ENCODE measurements at regions not wholly inside any gene's neighbourhood (a gene's known extent, or its start where the extent isn't known, plus 50 kb on each side); places are given as distances from the start of the nearest gene placed in this dataset.
A peak's percentile ranks its signal among the peaks of the same experiment; 100 is the strongest.

- intact Hi-C loops (cut with DNase I; ENCODE audit: low total_unique reads), result no loop called here
- Histone ChIP-seq H3K27ac (no peak overlapping the region), H3K9me3 (no peaks in the 10 kb centered on the region), H3K27me3 (peaks cover 0 to 5% (median 0%) of the 10 kb centered on the region in 3 donors), H3K4me3 (no peak overlapping the region), H3K4me1 (no peaks in the 10 kb centered on the region), H3K36me3 (no peaks in the 10 kb centered on the region)
- no peak for TF ChIP-seq CTCF (IDR thresholded peaks at IDR 0.05)
- TF ChIP-seq POLR2AphosphoS5 (IDR thresholded peaks at IDR 0.05), result no peak
- WGBS, 5 donors, result 24 to 48% (median 42%) methylated on average over 3 of the region's 3 CpGs
- peak in 1 of 2 donors; percentile 15 for DNase-seq
Measured at GRCh38 chr9:75429531-75430475, 341.5 kb downstream of the OSTF1 start.

GRCh38 chr9:75431375-75431774 lies 343.1 kb downstream of the OSTF1 start:
- Histone ChIP-seq H3K9me3 (no peaks in the 10 kb centered on the region), H3K4me1 (no peaks in the 10 kb centered on the region), H3K27ac (peak overlapping the region in 2 of 5 donors; percentile 6 to 30), H3K27me3 (peaks cover 0 to 5% (median 0%) of the 10 kb centered on the region in 3 donors), H3K4me3 (no peak overlapping the region), H3K36me3 (no peaks in the 10 kb centered on the region)
- intact Hi-C loops (cut with DNase I; ENCODE audit: low total_unique reads), result no loop called here
- no peak for DNase-seq
- TF ChIP-seq EP300 (IDR thresholded peaks at IDR 0.05) (no peak), POLR2A (IDR thresholded peaks at IDR 0.05) (no peak), POLR2AphosphoS5 (IDR thresholded peaks at IDR 0.05) (no peak), CTCF (IDR thresholded peaks at IDR 0.05) (no peak)

- 27 to 63% (median 51%) methylated on average over 1 of the region's 1 CpG for WGBS, 5 donors
- TF ChIP-seq POLR2A (IDR thresholded peaks at IDR 0.05) (no peak), CTCF (IDR thresholded peaks at IDR 0.05) (no peak), POLR2AphosphoS5 (IDR thresholded peaks at IDR 0.05) (no peak), EP300 (IDR thresholded peaks at IDR 0.05) (no peak)
- Histone ChIP-seq H3K4me1 (no peaks in the 10 kb centered on the region), H3K4me3 (no peak overlapping the region), H3K9me3 (no peaks in the 10 kb centered on the region), H3K27ac (peak overlapping the region in 3 of 5 donors; percentile 6 to 30 (median 14)), H3K36me3 (no peaks in the 10 kb centered on the region), H3K27me3 (peaks cover 0 to 5% (median 0%) of the 10 kb centered on the region in 3 donors)
- DNase-seq, result no peak
- intact Hi-C loops (cut with DNase I; ENCODE audit: low total_unique reads), result no loop called here
Measured at GRCh38 chr9:75432386-75432785, 344.1 kb downstream of the OSTF1 start.

GRCh38 chr9:75432888-75433287 lies 344.6 kb downstream of the OSTF1 start:
- TF ChIP-seq EP300 (IDR thresholded peaks at IDR 0.05), result no peak
- Histone ChIP-seq H3K27me3 (peaks cover 0 to 5% (median 0%) of the 10 kb centered on the region in 3 donors), H3K9me3 (no peaks in the 10 kb centered on the region), H3K36me3 (no peaks in the 10 kb centered on the region), H3K27ac (peak overlapping the region in 2 of 5 donors; percentile 6 to 12), H3K4me1 (no peaks in the 10 kb centered on the region), H3K4me3 (no peak overlapping the region)
- no peak for DNase-seq
- intact Hi-C loops (cut with DNase I; ENCODE audit: low total_unique reads), result no loop called here

- Histone ChIP-seq H3K4me3 (no peak overlapping the region), H3K4me1 (no peaks in the 10 kb centered on the region), H3K9me3 (no peaks in the 10 kb centered on the region), H3K27ac (no peak overlapping the region), H3K36me3 (no peaks in the 10 kb centered on the region), H3K27me3 (no peaks in the 10 kb centered on the region)
- TF ChIP-seq EP300 (IDR thresholded peaks at IDR 0.05), result no peak
- no peak for TF ChIP-seq CTCF (IDR thresholded peaks at IDR 0.05)
- no peak for TF ChIP-seq POLR2AphosphoS5 (IDR thresholded peaks at IDR 0.05)
- no peak for TF ChIP-seq POLR2A (IDR thresholded peaks at IDR 0.05)
- intact Hi-C loops (cut with DNase I; ENCODE audit: low total_unique reads), result no loop called here
- WGBS, 5 donors, result 65 to 79% (median 69%) methylated on average over 2 of the region's 2 CpGs
- no peak for DNase-seq
Measured at GRCh38 chr9:75438716-75439115, 350.4 kb downstream of the OSTF1 start.

All from stomach (tissue), 8 donors.